Stimulated activated CD4-positive, alpha-beta T cell treated with anti-CD3 and anti-CD28 coated beads, Interleukin-4, amount 100 ng/mL, for 24 hours (primary cell): ENCODE measurements at regions not wholly inside any gene's neighbourhood (a gene's known extent, or its start where the extent isn't known, plus 50 kb on each side); places are given as distances from the start of the nearest gene placed in this dataset.
"Not testable (repeated sequence)": the region's sequence is repeated elsewhere in the genome, so short reads cannot be mapped to it uniquely, and the experiment has no call there.

Experiments
- DNase-seq: peaks from one replicate; pipeline ENCODE4 v3.0.0-alpha.2; 2020

GRCh38 chr12:30578426-30578825, 117.2 kb downstream of the IPO8 start:
- no peak for DNase-seq

DNA sequence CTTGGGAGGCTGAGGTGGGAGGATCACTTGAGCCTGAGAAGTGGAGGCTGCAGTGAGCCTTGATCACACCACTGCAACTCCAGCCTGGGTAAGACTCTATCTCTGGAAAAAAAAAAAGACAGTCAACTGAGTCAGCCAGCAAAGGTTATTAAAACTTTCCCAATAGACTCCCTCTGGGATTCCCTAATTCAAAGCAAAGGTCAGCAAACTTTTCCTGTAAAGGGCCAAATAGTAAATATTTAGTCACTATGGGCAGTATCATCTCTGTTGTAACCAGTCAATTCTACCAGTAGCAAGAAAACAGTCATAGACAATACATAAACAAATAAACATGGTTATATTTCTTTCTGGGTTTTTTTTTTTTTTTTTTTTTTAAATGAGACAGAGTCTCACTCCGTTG, 122.5 kb downstream of the IPO8 start:
- DNase-seq, result no peak

DNA sequence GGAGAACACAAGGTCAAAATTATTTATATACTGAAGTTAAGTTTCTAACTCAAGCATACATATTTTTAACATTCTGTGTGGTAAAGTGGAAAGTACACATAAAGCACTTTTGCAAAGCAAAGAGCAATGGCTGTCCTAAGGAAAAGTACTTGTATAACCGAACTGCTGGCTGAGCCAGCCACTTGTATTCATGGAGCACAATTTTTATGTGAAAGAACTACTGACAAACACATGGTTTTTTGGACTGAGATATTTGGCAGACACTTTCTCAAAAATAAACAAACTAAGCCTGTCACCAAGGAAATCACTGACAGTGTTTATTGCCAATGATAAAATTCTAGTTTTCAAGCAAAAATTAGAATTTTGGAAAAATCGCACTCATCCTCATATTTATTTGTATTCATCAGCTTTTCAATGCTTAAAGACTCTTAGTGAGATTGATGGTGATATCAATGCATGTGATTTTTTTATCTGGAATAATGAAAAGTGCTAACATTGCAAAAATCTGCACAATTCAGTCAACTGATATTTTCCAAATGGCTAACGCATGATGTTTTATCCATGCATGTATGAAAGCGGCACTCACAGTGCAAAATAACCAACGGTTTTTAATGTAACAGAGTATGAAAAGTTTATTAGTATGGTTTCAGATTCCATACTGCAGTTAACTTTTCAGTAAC, 125.3 kb downstream of the IPO8 start:
- DNase-seq, result no peak

DNA sequence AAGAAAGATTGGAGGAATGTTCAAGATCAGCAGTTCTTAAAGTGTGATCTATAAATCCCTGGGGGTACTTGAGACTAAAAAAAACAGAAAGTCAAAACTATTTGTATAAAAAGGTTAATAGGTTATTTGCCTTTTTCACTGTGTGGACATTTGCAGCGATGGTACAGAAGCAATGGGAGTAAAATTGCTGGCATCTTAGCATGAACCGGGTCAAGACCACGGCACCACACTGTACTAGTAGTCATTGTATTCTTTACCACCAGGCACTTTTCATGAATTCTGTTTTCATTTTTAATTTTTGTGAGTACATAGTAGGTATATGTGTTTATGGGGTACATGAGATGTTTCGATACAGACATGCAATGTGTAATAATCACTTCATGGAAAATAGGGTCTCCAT, 126.2 kb downstream of the IPO8 start:
- no peak for DNase-seq

- DNase-seq, result no peak
Observed at GRCh38 chr12:30568453-30568852, 127.2 kb downstream of the IPO8 start.

DNA sequence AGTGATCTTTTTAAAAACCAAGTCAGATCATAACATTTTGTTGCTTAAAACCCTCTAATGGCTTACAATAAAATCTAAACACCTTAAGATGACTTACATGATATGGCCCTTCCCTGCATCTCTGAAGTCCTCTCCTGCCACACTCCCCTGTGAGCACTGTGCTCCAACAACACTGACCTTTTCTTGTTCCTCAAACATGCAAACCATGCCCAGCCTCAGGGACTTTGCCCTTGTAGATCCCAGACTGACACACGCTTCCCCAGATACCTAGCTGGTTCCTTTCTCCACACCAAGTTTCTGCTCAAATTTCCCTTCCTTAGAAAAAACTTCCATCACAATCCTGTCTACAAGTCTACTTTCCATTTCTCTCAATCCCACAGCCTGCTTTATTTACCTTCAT, 128.6 kb downstream of the IPO8 start:
- DNase-seq, result no peak

GRCh38 chr12:30564394-30564793, 131.3 kb downstream of the IPO8 start:
- no peak for DNase-seq

DNA sequence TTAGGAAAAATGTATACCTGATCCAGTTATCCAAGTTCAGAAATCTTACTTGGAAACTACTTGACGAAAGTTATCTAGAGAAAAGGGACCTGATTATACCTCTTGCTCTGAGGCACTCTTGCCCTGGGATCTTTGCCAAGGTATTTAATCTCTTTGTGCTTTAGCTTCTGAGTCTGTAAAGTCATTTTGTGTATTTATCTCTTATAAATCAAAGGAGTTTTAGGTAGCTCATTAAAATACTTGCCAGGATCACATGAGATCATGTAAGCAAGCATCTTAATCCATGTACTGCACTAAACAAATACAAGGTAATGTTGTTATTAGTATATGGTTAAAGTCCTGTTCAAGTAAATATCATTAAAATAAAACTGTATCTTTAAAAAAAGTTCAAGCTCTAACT, 147.5 kb downstream of the IPO8 start:
- DNase-seq, result no peak

DNA sequence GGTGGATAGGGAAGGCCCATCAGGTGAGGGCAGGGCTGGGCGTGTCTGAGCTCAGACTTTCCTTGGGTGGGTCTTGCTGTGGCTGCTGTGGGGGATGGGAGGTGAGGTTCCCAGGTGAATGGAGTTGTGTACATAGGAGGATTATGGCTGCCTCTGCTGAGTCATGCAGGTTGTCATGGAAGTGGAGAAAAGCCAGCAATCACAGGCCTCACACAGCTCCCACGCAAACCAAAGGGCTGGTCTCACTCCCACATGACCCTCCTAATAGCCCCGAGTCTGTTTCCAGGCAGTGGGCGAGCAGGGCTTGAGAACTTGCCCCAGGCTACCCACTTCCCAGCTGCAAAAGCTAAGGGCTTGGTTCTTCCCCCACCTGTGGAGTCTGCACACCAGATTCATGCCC, 149.5 kb downstream of the IPO8 start:
- no peak for DNase-seq

GRCh38 chr12:30544704-30545103, 151.0 kb downstream of the IPO8 start:
- DNase-seq, result not testable (repeated sequence)

DNA sequence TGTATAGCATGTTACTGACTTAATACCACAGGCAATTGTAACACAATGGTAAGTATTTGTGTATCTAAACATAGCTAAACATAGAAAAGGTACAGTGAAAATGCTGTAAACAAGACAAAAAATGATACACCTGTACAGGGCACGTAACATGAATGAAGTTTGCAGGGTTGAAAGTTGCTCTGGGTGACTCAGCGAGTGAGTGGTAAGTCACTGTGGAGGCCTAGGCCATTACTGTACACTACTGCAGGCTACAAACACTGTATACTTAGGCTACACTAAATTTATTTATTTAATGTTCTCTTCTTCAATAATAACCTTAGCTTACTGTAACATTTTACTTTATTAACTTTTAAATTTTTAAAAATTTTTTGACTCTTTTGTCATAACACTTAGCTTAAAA, 158.4 kb downstream of the IPO8 start:
- DNase-seq, result no peak

- DNase-seq, result no peak
Observed at GRCh38 chr12:30533558-30534265, 162.0 kb downstream of the IPO8 start.

DNA sequence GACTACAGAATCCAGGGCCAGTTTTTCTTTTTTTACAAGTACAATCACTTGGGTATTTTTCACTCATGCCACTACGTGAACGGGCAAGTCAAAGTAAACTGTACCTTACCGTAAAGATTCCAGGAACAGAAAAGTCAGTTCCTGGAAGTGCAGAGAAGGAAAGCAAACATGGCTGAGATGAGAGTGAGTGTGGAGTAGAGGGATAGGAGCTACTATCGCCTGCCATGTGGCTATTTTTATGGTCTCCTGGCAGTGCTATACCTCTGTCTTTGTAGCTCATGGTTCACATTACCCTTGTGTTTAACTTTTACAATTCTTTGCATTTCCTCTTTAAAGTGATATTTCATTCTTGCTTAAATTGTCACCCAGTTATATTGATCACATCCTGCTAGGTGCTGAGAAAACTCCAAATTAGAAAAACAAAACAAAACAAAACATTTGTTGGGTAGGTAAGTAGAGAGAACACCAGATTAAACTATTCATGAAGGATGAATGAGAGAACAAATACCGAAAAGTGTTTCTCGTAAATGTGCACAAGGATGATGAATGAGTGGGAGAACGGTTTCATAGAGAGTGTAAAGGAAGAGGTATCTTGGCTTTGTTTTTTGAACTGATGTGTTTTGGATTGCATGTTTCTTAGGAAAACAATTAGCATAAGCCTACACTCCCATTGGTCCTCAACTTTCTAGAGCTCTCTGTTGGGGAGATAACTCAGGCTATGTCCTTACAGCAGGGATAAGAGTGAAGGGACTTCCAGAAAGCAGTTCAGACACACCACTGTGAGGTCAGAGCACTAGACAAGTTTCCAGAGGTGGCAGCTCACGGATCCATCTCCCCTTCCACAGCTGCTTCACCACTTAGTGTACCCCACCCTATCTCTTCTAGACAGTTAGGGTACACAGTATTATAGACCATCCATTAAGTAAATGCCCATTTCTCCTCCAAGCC, 163.7 kb downstream of the IPO8 start:
- no peak for DNase-seq

GRCh38 chr12:30529489-30530269, 166.0 kb downstream of the IPO8 start:
- no peak for DNase-seq

- DNase-seq, result no peak
Observed at GRCh38 chr12:30525171-30525570, 170.5 kb downstream of the IPO8 start.

DNA sequence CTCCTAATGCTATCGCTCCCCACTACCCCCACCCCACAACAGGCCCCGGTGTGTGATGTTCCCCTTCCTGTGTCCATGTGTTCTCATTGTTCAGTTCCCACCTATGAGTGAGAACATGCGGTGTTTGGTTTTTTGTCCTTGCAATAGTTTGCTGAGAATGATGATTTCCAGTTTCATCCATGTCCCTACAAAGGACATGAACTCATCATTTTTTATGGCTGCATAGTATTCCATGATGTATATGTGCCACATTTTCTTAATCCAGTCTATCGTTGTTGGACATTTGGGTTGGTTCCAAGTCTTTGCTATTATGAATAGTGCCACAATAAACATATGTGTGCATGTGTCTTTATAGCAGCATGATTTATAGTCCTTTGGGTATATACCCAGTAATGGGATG, 175.4 kb downstream of the IPO8 start:
- not testable (repeated sequence) for DNase-seq

DNA sequence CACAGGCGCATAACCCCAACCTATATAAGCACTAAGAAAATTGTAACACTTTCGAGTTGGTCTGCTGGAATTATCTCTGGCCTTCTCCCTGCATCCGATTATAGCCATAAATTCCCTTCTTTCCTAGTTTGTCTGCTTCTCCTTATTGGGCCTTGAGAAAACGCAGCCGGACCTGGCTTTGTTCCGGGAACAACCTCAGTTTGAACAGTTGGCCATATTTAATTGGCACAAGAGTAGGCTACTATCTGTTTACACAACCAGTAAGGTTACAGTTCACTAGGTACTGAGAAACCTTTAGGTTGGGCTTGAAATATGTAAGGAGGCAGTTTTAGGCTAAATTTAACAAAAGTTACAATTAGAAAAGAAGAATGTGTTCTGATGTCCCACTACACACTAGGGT, 176.1 kb downstream of the IPO8 start:
- no peak for DNase-seq

GRCh38 chr12:30517320-30517719, 178.3 kb downstream of the IPO8 start:
- no peak for DNase-seq

- DNase-seq, result no peak
Observed at GRCh38 chr12:30515351-30515750, 180.3 kb downstream of the IPO8 start.

DNA sequence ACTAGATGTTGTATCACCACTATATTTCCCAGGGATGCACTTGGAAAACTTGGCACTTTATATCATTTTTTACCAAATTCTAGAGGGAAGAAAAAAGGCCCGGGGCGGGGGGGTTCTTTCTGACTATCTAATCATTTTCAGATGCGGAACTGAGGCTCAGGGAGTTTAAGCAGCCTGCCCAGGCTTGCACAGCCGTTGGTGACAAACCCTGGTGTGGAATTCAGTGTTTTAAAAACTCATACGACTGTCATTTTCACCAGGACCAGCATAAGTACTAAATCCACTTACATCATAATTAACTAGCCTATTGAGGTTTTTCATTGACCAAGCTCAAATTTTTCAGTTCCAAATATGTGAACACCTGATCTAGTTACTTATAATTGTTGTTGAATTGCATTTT, 181.0 kb downstream of the IPO8 start:
- no peak for DNase-seq

GRCh38 chr12:30508205-30508967, 187.3 kb downstream of the IPO8 start:
- DNase-seq, result no peak

- DNase-seq, result no peak
Observed at GRCh38 chr12:30507576-30507975, 188.1 kb downstream of the IPO8 start.
